Neural cell (in vitro differentiated cells): ENCODE measurements at regions not wholly inside any gene's neighbourhood (a gene's known extent, or its start where the extent isn't known, plus 50 kb on each side); places are given as distances from the start of the nearest gene placed in this dataset.
"Not testable (repeated sequence)": the region's sequence is repeated elsewhere in the genome, so short reads cannot be mapped to it uniquely, and the experiment has no call there.

Source experiments
- H2AFZ ChIP-seq: fragments of 200-600, 300-800 bp; sonication (generic), shearing (Covaris generic); 2 replicates; pipeline ENCODE4 v1.6.0; 2014; ENCODE audit warnings: low read depth, mild to moderate bottlenecking, antibody characterized with exemption, low read length, moderate library complexity
- H3F3A ChIP-seq: fragments of 200-600 bp; shearing (Covaris generic); 2 replicates; pipeline ENCODE4 v1.6.1; 2016; ENCODE audit warnings: mild to moderate bottlenecking, moderate library complexity, mixed read lengths, antibody characterized with exemption, low read length; ENCODE audit not compliant: insufficient read depth, poor library complexity, severe bottlenecking
- H3K27ac ChIP-seq: fragments of 200-600, 300-800 bp; sonication (generic), shearing (Covaris generic); 2 replicates; pipeline ENCODE4 v1.5.1; 2014; ENCODE audit warnings: mild to moderate bottlenecking, low read length, moderate library complexity
- H3K27me3 ChIP-seq: fragments of 300-800, 200-600 bp; sonication (generic), shearing (Covaris generic); 2 replicates; pipeline ENCODE4 v1.6.0; 2014; ENCODE audit warnings: mild to moderate bottlenecking, low read depth, low read length, moderate library complexity; ENCODE audit not compliant: insufficient read depth
- H3K36me3 ChIP-seq: fragments of 300-800, 200-600 bp; sonication (generic), shearing (Covaris generic); 2 replicates; pipeline ENCODE4 v1.5.1; 2014; ENCODE audit warnings: mild to moderate bottlenecking, antibody characterized with exemption, low read length, moderate library complexity; ENCODE audit not compliant: insufficient read depth
- H3K4me2 ChIP-seq: fragments of 300-800, 200-600 bp; sonication (generic), shearing (Covaris generic); 2 replicates; pipeline ENCODE4 v1.6.0; 2014; ENCODE audit warnings: mild to moderate bottlenecking, low read length
- H3K4me3 ChIP-seq: fragments of 300-800, 200-600 bp; sonication (generic), shearing (Covaris generic); 2 replicates; pipeline ENCODE4 v1.5.1; 2014; ENCODE audit warnings: mild to moderate bottlenecking, low read length, moderate library complexity
- H3K79me2 ChIP-seq: fragments of 200-600 bp; shearing (Covaris generic); replicated peaks from 2 replicates; pipeline ENCODE4 v1.6.0; 2014; ENCODE audit warnings: mild to moderate bottlenecking, low read length, moderate library complexity; ENCODE audit not compliant: insufficient read depth
- H3K9ac ChIP-seq: fragments of 300-800, 200-600 bp; sonication (generic), shearing (Covaris generic); 2 replicates; pipeline ENCODE4 v1.6.1; 2016; ENCODE audit warnings: mild to moderate bottlenecking, low read length, mixed read lengths
- H3K9me2 ChIP-seq: fragments of 200-600 bp; shearing (Covaris generic); 2 replicates; pipeline ENCODE4 v1.6.1; 2016; ENCODE audit warnings: mild to moderate bottlenecking, low read length, mixed read lengths; ENCODE audit not compliant: insufficient read depth
- H3K9me3 ChIP-seq: fragments of 200-600, 300-800 bp; sonication (generic), shearing (Covaris generic); 2 replicates; pipeline ENCODE4 v1.6.1; 2016; ENCODE audit warnings: mild to moderate bottlenecking, mixed run types, low read length, moderate library complexity, mixed read lengths
- H4K20me1 ChIP-seq: fragments of 200-600 bp; shearing (Covaris generic); 2 replicates; pipeline ENCODE4 v1.6.1; 2016; ENCODE audit warnings: mild to moderate bottlenecking, mixed run types; ENCODE audit not compliant: insufficient read depth
- CTCF ChIP-seq: fragments of 450-650 bp; IDR thresholded peaks from 2 replicates; pipeline ENCODE4 v1.5.1; 2014; ENCODE audit warnings: antibody characterized with exemption, mild to moderate bottlenecking, moderate library complexity; ENCODE audit not compliant: poor library complexity, severe bottlenecking
- EP300 ChIP-seq: fragments of 450-650 bp; conservative IDR thresholded peaks from 2 replicates; pipeline ENCODE4 v1.6.1; 2014; ENCODE audit warnings: antibody characterized with exemption, mild to moderate bottlenecking, moderate library complexity; ENCODE audit not compliant: poor library complexity, severe bottlenecking
- EZH2 ChIP-seq: fragments of 200-600, 300-800 bp; shearing (Covaris generic), sonication (generic); IDR thresholded peaks from 2 replicates; pipeline ENCODE4 v1.6.1; 2014; ENCODE audit warnings: antibody characterized with exemption, low read length, borderline replicate concordance, mild to moderate bottlenecking; ENCODE audit not compliant: insufficient read depth, poor library complexity, severe bottlenecking
- MXI1 ChIP-seq: fragments of 450-650 bp; conservative IDR thresholded peaks from 2 replicates; pipeline ENCODE4 v1.6.1; 2014; ENCODE audit warnings: antibody characterized with exemption, mild to moderate bottlenecking; ENCODE audit not compliant: poor library complexity, severe bottlenecking
- POLR2AphosphoS5 ChIP-seq: IDR thresholded peaks from 2 replicates; pipeline ENCODE4 v1.6.1; 2012
- RAD21 ChIP-seq: fragments of 450-650 bp; conservative IDR thresholded peaks from 2 replicates; pipeline ENCODE4 v1.6.1; 2014; ENCODE audit warnings: antibody characterized with exemption, mild to moderate bottlenecking, moderate library complexity
- REST ChIP-seq: IDR thresholded peaks from 2 replicates; pipeline ENCODE4 v1.6.1; 2012; ENCODE audit warnings: borderline replicate concordance
- SMC3 ChIP-seq: fragments of 450-650 bp; conservative IDR thresholded peaks from 2 replicates; pipeline ENCODE4 v1.6.1; 2014; ENCODE audit warnings: antibody characterized with exemption, mild to moderate bottlenecking, moderate library complexity; ENCODE audit not compliant: poor library complexity
- TAF1 ChIP-seq: IDR thresholded peaks from 2 replicates; pipeline ENCODE4 v1.6.1; 2012; ENCODE audit warnings: low read depth

DNA sequence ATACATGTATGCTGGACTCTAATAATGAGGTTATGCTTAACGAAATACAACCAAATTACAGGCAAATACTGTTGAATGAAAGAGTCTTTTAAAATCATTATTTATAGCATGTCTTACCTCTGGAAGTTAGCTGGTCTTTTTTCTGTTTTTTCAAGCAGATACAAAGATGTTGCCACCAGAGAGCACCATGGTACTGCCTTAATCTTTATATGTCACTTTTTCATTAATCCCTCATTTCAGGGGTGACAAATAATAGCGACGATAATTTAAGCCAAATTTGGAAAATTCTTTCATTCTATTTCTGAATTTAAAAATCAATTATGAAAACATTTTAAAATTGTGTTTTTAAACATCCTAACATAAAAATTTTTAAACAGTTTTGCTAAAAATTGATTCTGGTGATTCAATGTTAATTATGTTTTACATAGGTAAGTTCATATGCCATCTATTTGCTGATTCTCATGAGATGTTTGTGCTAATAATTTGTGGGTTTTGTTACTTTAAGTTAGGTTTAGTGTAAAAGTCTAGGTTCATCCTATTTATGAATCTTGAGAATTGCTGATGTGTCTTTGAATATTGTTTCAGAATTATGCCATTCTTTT, 379.3 kb upstream of the SGCG start:
- Histone ChIP-seq H3K9ac (no peak overlapping the region), H3K36me3 (no peaks in the 10 kb centered on the region), H3K27ac (no peak overlapping the region), H2AFZ (no peak overlapping the region), H3K9me2 (no peaks in the 10 kb centered on the region), H3K4me3 (no peak overlapping the region), H3K79me2 (no peaks in the 10 kb centered on the region), H3F3A (no peaks in the 10 kb centered on the region), H3K4me2 (no peak overlapping the region), H3K9me3 (no peaks in the 10 kb centered on the region), H4K20me1 (no peaks in the 10 kb centered on the region), H3K27me3 (no peaks in the 10 kb centered on the region)
- TF ChIP-seq TAF1: no peak
- TF ChIP-seq SMC3: peak; percentile 77
- TF ChIP-seq MXI1: no peak
- peak; percentile 65 for TF ChIP-seq CTCF
- no peak for TF ChIP-seq EP300
- TF ChIP-seq EZH2: no peak
- no peak for TF ChIP-seq REST
- TF ChIP-seq RAD21: peak; percentile 72
- TF ChIP-seq POLR2AphosphoS5: no peak

DNA sequence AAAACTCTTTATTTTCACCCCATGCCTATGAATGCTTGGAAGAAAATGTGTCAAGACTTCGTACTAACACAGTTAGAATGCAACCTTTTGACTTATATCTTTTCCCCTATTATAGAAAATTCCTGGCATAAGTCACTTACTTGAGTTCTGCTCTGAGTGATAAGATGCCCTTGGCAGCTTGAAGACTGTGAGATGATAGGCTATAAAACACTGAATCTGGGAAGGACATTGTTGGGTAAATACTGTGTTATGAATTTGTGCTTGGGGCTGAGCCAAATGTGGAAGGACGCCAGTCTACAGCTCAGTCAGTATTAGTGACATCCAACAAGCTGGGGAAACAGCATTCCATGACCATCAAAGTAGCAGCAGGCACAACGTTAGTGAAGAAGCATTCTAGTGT, 368.0 kb upstream of the SGCG start:
- Histone ChIP-seq H3K4me2 (no peak overlapping the region), H3K36me3 (no peaks in the 10 kb centered on the region), H3K9me3 (no peaks in the 10 kb centered on the region), H3K4me3 (no peak overlapping the region), H4K20me1 (no peaks in the 10 kb centered on the region), H3K9ac (no peak overlapping the region), H3F3A (no peaks in the 10 kb centered on the region), H3K79me2 (no peaks in the 10 kb centered on the region), H3K27ac (no peak overlapping the region), H3K27me3 (no peaks in the 10 kb centered on the region), H2AFZ (no peak overlapping the region), H3K9me2 (no peaks in the 10 kb centered on the region)
- TF ChIP-seq TAF1 (no peak), CTCF (no peak), EZH2 (no peak), POLR2AphosphoS5 (peak; percentile 49), REST (peak; percentile 42), EP300 (peak; percentile 65), SMC3 (no peak), MXI1 (no peak), RAD21 (no peak)

DNA sequence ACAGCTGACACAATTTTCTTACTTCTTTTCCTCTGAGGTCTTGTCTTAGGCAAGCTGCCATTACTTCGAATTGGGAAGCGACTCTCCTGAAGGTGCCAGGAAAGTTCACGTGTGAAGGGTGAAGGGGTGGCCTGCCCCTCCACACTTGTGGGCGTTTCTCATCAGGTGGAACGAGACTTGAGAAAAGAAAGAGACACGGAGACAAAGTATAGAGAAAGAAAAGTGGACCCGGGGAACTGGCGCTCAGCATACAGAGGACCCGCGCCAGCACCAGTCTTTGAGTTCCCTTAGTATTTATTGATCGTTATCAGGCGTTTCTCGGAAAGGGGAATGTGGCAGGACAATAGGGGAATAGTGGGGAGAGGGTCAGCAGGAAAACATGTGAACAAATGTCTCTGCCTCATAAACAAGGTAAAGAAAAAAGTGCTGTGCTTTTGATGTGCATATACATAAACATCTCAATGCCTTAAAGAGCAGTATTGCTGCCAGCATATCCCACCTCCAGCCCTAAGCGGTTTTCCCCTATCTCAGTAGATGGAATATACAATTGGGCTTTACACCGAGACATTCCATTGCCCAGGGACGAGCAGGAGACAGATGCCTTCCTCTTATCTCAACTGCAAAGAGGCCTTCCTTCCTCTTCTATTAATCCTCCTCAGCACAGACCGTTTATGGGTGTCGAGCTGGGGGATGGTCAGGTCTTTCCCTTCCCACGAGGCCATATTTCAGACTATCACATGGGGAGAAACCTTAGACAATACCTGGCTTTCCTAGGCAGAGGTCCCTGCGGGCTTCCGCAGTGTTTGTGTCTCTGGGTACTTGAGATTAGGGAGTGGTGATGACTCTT, 367.0 kb upstream of the SGCG start:
- not testable (repeated sequence) for H3K4me2 ChIP-seq, H3K27me3 ChIP-seq, H3K79me2 ChIP-seq, H3K4me3 ChIP-seq, H2AFZ ChIP-seq, H3K9me3 ChIP-seq, H3F3A ChIP-seq, H3K9ac ChIP-seq, H3K36me3 ChIP-seq, H4K20me1 ChIP-seq, H3K27ac ChIP-seq, H3K9me2 ChIP-seq
